ENCODE measurements at regions not wholly inside any gene's neighbourhood (a gene's known extent, or its start where the extent isn't known, plus 50 kb on each side); places are given as distances from the start of the nearest gene placed in this dataset.

GRCh38 chr2:120547662-120548061, 188.0 kb upstream of the GLI2 start:
- no peak for DNase-seq (ENCODE audit: low read depth, low spot score)
- no peak for TF ChIP-seq CTCF (IDR thresholded peaks at IDR 0.05; ENCODE audit: low read depth, low read length)
- in situ Hi-C loops (cut with HindIII; ENCODE audit: low sequenced_read_pairs) = no loop called here
- no peak overlapping the region for H3K4me3 ChIP-seq (ENCODE audit: low read depth, low read length)

- in situ Hi-C loops (cut with HindIII; ENCODE audit: low sequenced_read_pairs) = no loop called here
- H3K4me3 ChIP-seq (ENCODE audit: low read depth, low read length) = no peak overlapping the region
- TF ChIP-seq CTCF (IDR thresholded peaks at IDR 0.05; ENCODE audit: low read depth, low read length) = no peak
- no peak for DNase-seq (ENCODE audit: low read depth, low spot score)
Measured at GRCh38 chr2:120548627-120549608, 186.8 kb upstream of the GLI2 start.

GRCh38 chr2:120549841-120550240, 185.8 kb upstream of the GLI2 start:
- H3K4me3 ChIP-seq (ENCODE audit: low read depth, low read length) = no peak overlapping the region
- in situ Hi-C loops (cut with HindIII; ENCODE audit: low sequenced_read_pairs) = no loop called here
- TF ChIP-seq CTCF (IDR thresholded peaks at IDR 0.05; ENCODE audit: low read depth, low read length) = no peak
- no peak for DNase-seq (ENCODE audit: low read depth, low spot score)

GRCh38 chr2:120550282-120550681, 185.4 kb upstream of the GLI2 start:
- TF ChIP-seq CTCF (IDR thresholded peaks at IDR 0.05; ENCODE audit: low read depth, low read length) = no peak
- no peak for DNase-seq (ENCODE audit: low read depth, low spot score)
- in situ Hi-C loops (cut with HindIII; ENCODE audit: low sequenced_read_pairs) = no loop called here
- no peak overlapping the region for H3K4me3 ChIP-seq (ENCODE audit: low read depth, low read length)

GRCh38 chr2:120550893-120551446, 184.7 kb upstream of the GLI2 start:
- DNase-seq (ENCODE audit: low read depth, low spot score) = no peak
- no peak for TF ChIP-seq CTCF (IDR thresholded peaks at IDR 0.05; ENCODE audit: low read depth, low read length)
- in situ Hi-C loops (cut with HindIII; ENCODE audit: low sequenced_read_pairs) = no loop called here
- H3K4me3 ChIP-seq (ENCODE audit: low read depth, low read length) = no peak overlapping the region

- DNase-seq (ENCODE audit: low read depth, low spot score) = no peak
- in situ Hi-C loops (cut with HindIII; ENCODE audit: low sequenced_read_pairs) = no loop called here
- TF ChIP-seq CTCF (IDR thresholded peaks at IDR 0.05; ENCODE audit: low read depth, low read length) = no peak
- no peak overlapping the region for H3K4me3 ChIP-seq (ENCODE audit: low read depth, low read length)
Measured at GRCh38 chr2:120551522-120551921, 184.1 kb upstream of the GLI2 start.

Data from astrocyte of the spinal cord (primary cell).